Endothelial cell (in vitro differentiated cells): ENCODE measurements at regions not wholly inside any gene's neighbourhood (a gene's known extent, or its start where the extent isn't known, plus 50 kb on each side); places are given as distances from the start of the nearest gene placed in this dataset.

Experiments used
- DNase-seq: peaks from one replicate; pipeline ENCODE4 v3.0.0; 2021; ENCODE audit warnings: low spot score
- H3K27ac Mint-ChIP-seq: one replicate; pipeline ENCODE4 v1.8.0; 2021; ENCODE audit warnings: mixed read lengths, inconsistent platforms; ENCODE audit not compliant: unreplicated experiment
- H3K27me3 Mint-ChIP-seq: one replicate; pipeline ENCODE4 v1.8.0; 2021; ENCODE audit warnings: mild to moderate bottlenecking, moderate library complexity, mixed read lengths, inconsistent platforms; ENCODE audit not compliant: unreplicated experiment
- H3K36me3 Mint-ChIP-seq: one replicate; pipeline ENCODE4 v1.8.0; 2021; ENCODE audit warnings: mild to moderate bottlenecking, low read depth, mixed read lengths, inconsistent platforms; ENCODE audit not compliant: unreplicated experiment
- H3K4me1 Mint-ChIP-seq: one replicate; pipeline ENCODE4 v1.8.0; 2021; ENCODE audit warnings: mild to moderate bottlenecking, mixed read lengths, inconsistent platforms; ENCODE audit not compliant: unreplicated experiment
- H3K4me3 Mint-ChIP-seq: one replicate; pipeline ENCODE4 v1.8.0; 2021; ENCODE audit warnings: mild to moderate bottlenecking, mixed read lengths, inconsistent platforms; ENCODE audit not compliant: unreplicated experiment
- H3K9me3 Mint-ChIP-seq: one replicate; pipeline ENCODE4 v1.8.0; 2021; ENCODE audit warnings: mixed read lengths, inconsistent platforms; ENCODE audit not compliant: unreplicated experiment
- CTCF ChIP-seq: fragments of 200-600 bp; sonication (generic); IDR thresholded peaks from one replicate; pipeline ENCODE4 v1.5.0; 2021; ENCODE audit warnings: antibody characterized with exemption; ENCODE audit not compliant: unreplicated experiment

- DNase-seq: no peak
- Mint-ChIP-seq H3K36me3 (no peaks in the 10 kb centered on the region), H3K9me3 (no peaks in the 10 kb centered on the region), H3K4me1 (no peaks in the 10 kb centered on the region), H3K27me3 (no peaks in the 10 kb centered on the region), H3K27ac (no peak overlapping the region), H3K4me3 (no peak overlapping the region)
- TF ChIP-seq CTCF: no peak
Measured at GRCh38 chr16:51507286-51507685, 356.2 kb upstream of the SALL1 start.

- no peak overlapping the region for H3K4me3 Mint-ChIP-seq
- peaks cover 4% of the 10 kb centered on the region for H3K4me1 Mint-ChIP-seq
- H3K27me3 Mint-ChIP-seq: peaks cover 2% of the 10 kb centered on the region
- no peak overlapping the region for H3K27ac Mint-ChIP-seq
- H3K9me3 Mint-ChIP-seq: no peaks in the 10 kb centered on the region
- no peaks in the 10 kb centered on the region for H3K36me3 Mint-ChIP-seq
- TF ChIP-seq CTCF: no peak
- no peak for DNase-seq
Measured at GRCh38 chr16:51500306-51500705, 349.2 kb upstream of the SALL1 start.

- Mint-ChIP-seq H3K36me3 (no peaks in the 10 kb centered on the region), H3K27ac (no peak overlapping the region), H3K4me3 (no peak overlapping the region), H3K4me1 (peaks cover 6% of the 10 kb centered on the region), H3K9me3 (no peaks in the 10 kb centered on the region), H3K27me3 (peaks cover 2% of the 10 kb centered on the region)
- TF ChIP-seq CTCF: no peak
- no peak for DNase-seq
Measured at GRCh38 chr16:51497541-51498211, 346.6 kb upstream of the SALL1 start.

- Mint-ChIP-seq H3K4me1 (peaks cover 8% of the 10 kb centered on the region), H3K27ac (no peak overlapping the region), H3K27me3 (peaks cover 3% of the 10 kb centered on the region), H3K36me3 (peaks cover 6% of the 10 kb centered on the region), H3K4me3 (no peak overlapping the region), H3K9me3 (no peaks in the 10 kb centered on the region)
- DNase-seq: no peak
- TF ChIP-seq CTCF: no peak
Measured at GRCh38 chr16:51490866-51491265, 339.8 kb upstream of the SALL1 start.

- H3K4me1 Mint-ChIP-seq: peaks cover 2% of the 10 kb centered on the region
- H3K9me3 Mint-ChIP-seq: no peaks in the 10 kb centered on the region
- no peak overlapping the region for H3K27ac Mint-ChIP-seq
- H3K4me3 Mint-ChIP-seq: no peak overlapping the region
- DNase-seq: no peak
- H3K27me3 Mint-ChIP-seq: peaks cover 3% of the 10 kb centered on the region
- peaks cover 6% of the 10 kb centered on the region for H3K36me3 Mint-ChIP-seq
- TF ChIP-seq CTCF: no peak
Measured at GRCh38 chr16:51487880-51488279, 336.8 kb upstream of the SALL1 start.
